ENCODE measurements at regions not wholly inside any gene's neighbourhood (a gene's known extent, or its start where the extent isn't known, plus 50 kb on each side); places are given as distances from the start of the nearest gene placed in this dataset.

GRCh38 chr16:13312063-13312462, 410.7 kb downstream of the SHISA9 start:
- TF ChIP-seq POLR2A (IDR thresholded peaks at IDR 0.05; ENCODE audit: low read depth, low read length) (no peak), BHLHE40 (IDR thresholded peaks at IDR 0.05; ENCODE audit: low read depth, low read length) (no peak), RFX5 (IDR thresholded peaks at IDR 0.05; ENCODE audit: low read depth, low read length) (no peak), SMC3 (IDR thresholded peaks at IDR 0.05; ENCODE audit: low read depth, low read length) (no peak), MXI1 (IDR thresholded peaks at IDR 0.05; ENCODE audit: borderline replicate concordance, low read depth, low read length) (no peak), CEBPB (IDR thresholded peaks at IDR 0.05; ENCODE audit: low read depth, low read length) (no peak), RAD21 (IDR thresholded peaks at IDR 0.05; ENCODE audit: low read length) (no peak)
- TF ChIP-seq, protein P1, sequence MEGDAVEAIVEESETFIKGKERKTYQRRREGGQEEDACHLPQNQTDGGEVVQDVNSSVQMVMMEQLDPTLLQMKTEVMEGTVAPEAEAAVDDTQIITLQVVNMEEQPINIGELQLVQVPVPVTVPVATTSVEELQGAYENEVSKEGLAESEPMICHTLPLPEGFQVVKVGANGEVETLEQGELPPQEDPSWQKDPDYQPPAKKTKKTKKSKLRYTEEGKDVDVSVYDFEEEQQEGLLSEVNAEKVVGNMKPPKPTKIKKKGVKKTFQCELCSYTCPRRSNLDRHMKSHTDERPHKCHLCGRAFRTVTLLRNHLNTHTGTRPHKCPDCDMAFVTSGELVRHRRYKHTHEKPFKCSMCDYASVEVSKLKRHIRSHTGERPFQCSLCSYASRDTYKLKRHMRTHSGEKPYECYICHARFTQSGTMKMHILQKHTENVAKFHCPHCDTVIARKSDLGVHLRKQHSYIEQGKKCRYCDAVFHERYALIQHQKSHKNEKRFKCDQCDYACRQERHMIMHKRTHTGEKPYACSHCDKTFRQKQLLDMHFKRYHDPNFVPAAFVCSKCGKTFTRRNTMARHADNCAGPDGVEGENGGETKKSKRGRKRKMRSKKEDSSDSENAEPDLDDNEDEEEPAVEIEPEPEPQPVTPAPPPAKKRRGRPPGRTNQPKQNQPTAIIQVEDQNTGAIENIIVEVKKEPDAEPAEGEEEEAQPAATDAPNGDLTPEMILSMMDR (conservative IDR thresholded peaks at IDR 0.05; ENCODE audit: low read depth, low read length), result no peak
- TF ChIP-seq, protein P2, sequence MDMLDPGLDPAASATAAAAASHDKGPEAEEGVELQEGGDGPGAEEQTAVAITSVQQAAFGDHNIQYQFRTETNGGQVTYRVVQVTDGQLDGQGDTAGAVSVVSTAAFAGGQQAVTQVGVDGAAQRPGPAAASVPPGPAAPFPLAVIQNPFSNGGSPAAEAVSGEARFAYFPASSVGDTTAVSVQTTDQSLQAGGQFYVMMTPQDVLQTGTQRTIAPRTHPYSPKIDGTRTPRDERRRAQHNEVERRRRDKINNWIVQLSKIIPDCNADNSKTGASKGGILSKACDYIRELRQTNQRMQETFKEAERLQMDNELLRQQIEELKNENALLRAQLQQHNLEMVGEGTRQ (IDR thresholded peaks at IDR 0.05; ENCODE audit: low read depth, low read length), result no peak
- TF ChIP-seq, protein P3, sequence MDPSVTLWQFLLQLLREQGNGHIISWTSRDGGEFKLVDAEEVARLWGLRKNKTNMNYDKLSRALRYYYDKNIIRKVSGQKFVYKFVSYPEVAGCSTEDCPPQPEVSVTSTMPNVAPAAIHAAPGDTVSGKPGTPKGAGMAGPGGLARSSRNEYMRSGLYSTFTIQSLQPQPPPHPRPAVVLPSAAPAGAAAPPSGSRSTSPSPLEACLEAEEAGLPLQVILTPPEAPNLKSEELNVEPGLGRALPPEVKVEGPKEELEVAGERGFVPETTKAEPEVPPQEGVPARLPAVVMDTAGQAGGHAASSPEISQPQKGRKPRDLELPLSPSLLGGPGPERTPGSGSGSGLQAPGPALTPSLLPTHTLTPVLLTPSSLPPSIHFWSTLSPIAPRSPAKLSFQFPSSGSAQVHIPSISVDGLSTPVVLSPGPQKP (IDR thresholded peaks at IDR 0.05; ENCODE audit: borderline replicate concordance, low read depth, low read length), result no peak

Data from IMR-90 (cell line).